AG08395 (cell line): ENCODE measurements at regions not wholly inside any gene's neighbourhood (a gene's known extent, or its start where the extent isn't known, plus 50 kb on each side); places are given as distances from the start of the nearest gene placed in this dataset.

Experiments
- DNase-seq: peaks from one replicate; pipeline ENCODE4 v3.0.0; 2012; ENCODE audit warnings: mixed read lengths, low spot score

GRCh38 chr3:6771171-6771570, 89.7 kb upstream of the GRM7 start:
- DNase-seq, result no peak

- DNase-seq, result no peak
These were observed 81.8 kb upstream of the GRM7 start for GRCh38 chr3:6779140-6779539.

- DNase-seq, result no peak
These were observed 79.8 kb upstream of the GRM7 start for GRCh38 chr3:6781092-6781491.

- no peak for DNase-seq
These were observed 75.2 kb upstream of the GRM7 start for GRCh38 chr3:6785726-6786125.

GRCh38 chr3:6791161-6791560, 69.8 kb upstream of the GRM7 start:
- DNase-seq, result no peak

- peak; percentile 1 for DNase-seq
These were observed 61.5 kb upstream of the GRM7 start for GRCh38 chr3:6799264-6799915.

GRCh38 chr3:6803619-6804018, 57.3 kb upstream of the GRM7 start:
- no peak for DNase-seq

- DNase-seq, result no peak
These were observed 55.7 kb upstream of the GRM7 start for GRCh38 chr3:6805236-6805635.

GRCh38 chr3:6806991-6807390, 53.9 kb upstream of the GRM7 start:
- DNase-seq, result no peak

GRCh38 chr3:6807967-6808588, 52.8 kb upstream of the GRM7 start:
- no peak for DNase-seq

GRCh38 chr3:6809349-6809748, 51.6 kb upstream of the GRM7 start:
- no peak for DNase-seq
